ENCODE measurements at regions not wholly inside any gene's neighbourhood (a gene's known extent, or its start where the extent isn't known, plus 50 kb on each side); places are given as distances from the start of the nearest gene placed in this dataset.

- TF ChIP-seq CTCF (IDR thresholded peaks at IDR 0.05; ENCODE audit: low read depth, low read length), result no peak
Measured at GRCh38 chr16:59356144-59356543, 622.0 kb upstream of the GOT2 start.

GRCh38 chr16:59355704-59356103 lies 621.6 kb upstream of the GOT2 start:
- no peak overlapping the region for H3K4me3 ChIP-seq (replicated peaks in 1 of 2; ENCODE audit: low read depth in 2 of 2, low read length in 2 of 2)
- TF ChIP-seq CTCF (IDR thresholded peaks at IDR 0.05; ENCODE audit: low read depth, low read length), result no peak
- no peak for DNase-seq (ENCODE audit: low read depth in 2 of 2)

More at GRCh38 chr16:59356144-59356543, 622.0 kb upstream of the GOT2 start:
- DNase-seq (ENCODE audit: low read depth in 2 of 2), result no peak
- no peak overlapping the region for H3K4me3 ChIP-seq (replicated peaks in 1 of 2; ENCODE audit: low read depth in 2 of 2, low read length in 2 of 2)

- H3K4me3 ChIP-seq (replicated peaks in 1 of 2; ENCODE audit: low read depth in 2 of 2, low read length in 2 of 2), result no peak overlapping the region
- DNase-seq (ENCODE audit: low read depth in 2 of 2), result no peak
- no peak for TF ChIP-seq CTCF (IDR thresholded peaks at IDR 0.05; ENCODE audit: low read depth, low read length)
Measured at GRCh38 chr16:59351305-59351903, 617.3 kb upstream of the GOT2 start.

- H3K4me3 ChIP-seq (replicated peaks in 1 of 2; ENCODE audit: low read depth in 2 of 2, low read length in 2 of 2), result no peak overlapping the region
- DNase-seq (ENCODE audit: low read depth in 2 of 2), result no peak
- TF ChIP-seq CTCF (IDR thresholded peaks at IDR 0.05; ENCODE audit: low read depth, low read length), result no peak
Measured at GRCh38 chr16:59350670-59351069, 616.6 kb upstream of the GOT2 start.

GRCh38 chr16:59342669-59343068 lies 608.6 kb upstream of the GOT2 start:
- DNase-seq (ENCODE audit: low read depth in 2 of 2), result no peak
- H3K4me3 ChIP-seq (replicated peaks in 1 of 2; ENCODE audit: low read depth in 2 of 2, low read length in 2 of 2), result no peak overlapping the region
- TF ChIP-seq CTCF (IDR thresholded peaks at IDR 0.05; ENCODE audit: low read depth, low read length), result no peak

GRCh38 chr16:59341368-59341767 lies 607.3 kb upstream of the GOT2 start:
- H3K4me3 ChIP-seq (replicated peaks in 1 of 2; ENCODE audit: low read depth in 2 of 2, low read length in 2 of 2), result no peak overlapping the region
- TF ChIP-seq CTCF (IDR thresholded peaks at IDR 0.05; ENCODE audit: low read depth, low read length), result no peak
- DNase-seq (ENCODE audit: low read depth in 2 of 2), result no peak

- H3K4me3 ChIP-seq (replicated peaks in 1 of 2; ENCODE audit: low read depth in 2 of 2, low read length in 2 of 2), result no peak overlapping the region
Measured at GRCh38 chr16:59339871-59340270, 605.8 kb upstream of the GOT2 start.

More at GRCh38 chr16:59339871-59340270, 605.8 kb upstream of the GOT2 start:
- no peak for DNase-seq (ENCODE audit: low read depth in 2 of 2)
- TF ChIP-seq CTCF (IDR thresholded peaks at IDR 0.05; ENCODE audit: low read depth, low read length), result no peak
